HG03097 (cell line): ENCODE measurements at regions not wholly inside any gene's neighbourhood (a gene's known extent, or its start where the extent isn't known, plus 50 kb on each side); places are given as distances from the start of the nearest gene placed in this dataset.
"Not testable (repeated sequence)": the region's sequence is repeated elsewhere in the genome, so short reads cannot be mapped to it uniquely, and the experiment has no call there.

Experiments
- ATAC-seq: cut with Tn5 transposase; IDR thresholded peaks from one replicate; pipeline ENCODE4 v1.9.1; 2021; ENCODE audit not compliant: unreplicated experiment, low FRiP score

DNA sequence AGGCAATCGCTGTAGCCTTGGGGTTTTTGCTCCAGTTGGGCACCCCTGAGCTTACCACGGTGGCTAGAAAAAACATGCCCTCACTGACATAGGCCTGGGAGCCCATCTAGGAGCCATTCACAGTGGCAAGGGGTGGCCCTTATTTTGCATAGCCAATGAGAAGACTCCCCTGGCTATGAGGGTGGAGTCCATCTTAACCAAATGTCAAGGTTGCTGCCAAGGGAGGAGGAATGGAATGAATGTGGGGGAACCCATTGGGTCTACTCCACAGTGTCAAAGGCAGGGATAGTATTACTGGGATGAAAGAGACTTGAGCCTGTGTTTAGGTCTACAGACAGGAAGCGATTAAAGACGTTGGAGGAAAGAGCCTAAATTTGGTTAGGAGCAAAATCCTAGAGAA is 295.7 kb upstream of the PLGLB2 start:
- not testable (repeated sequence) for ATAC-seq

GRCh38 chr2:87452861-87453260 is 295.0 kb upstream of the PLGLB2 start:
- not testable (repeated sequence) for ATAC-seq

DNA sequence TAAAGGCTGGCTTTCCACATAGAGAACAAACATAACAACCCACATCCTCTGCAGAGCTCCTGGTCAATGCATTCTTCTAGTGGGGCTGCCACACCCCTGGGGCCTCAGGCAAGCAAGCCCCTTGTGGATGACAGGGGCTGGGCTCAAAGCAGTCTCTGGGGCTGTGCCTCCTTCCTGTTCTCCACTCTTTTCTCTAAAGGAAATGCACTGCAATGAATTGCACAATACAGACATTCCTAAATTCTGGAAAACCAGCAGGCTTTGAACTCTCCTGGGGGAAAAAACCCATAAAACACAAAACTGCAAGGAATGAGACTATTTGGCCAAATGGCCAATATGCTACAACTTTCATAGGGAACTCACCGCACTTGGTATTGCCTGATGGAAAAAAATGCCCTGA is 293.9 kb upstream of the PLGLB2 start:
- ATAC-seq, result not testable (repeated sequence)

DNA sequence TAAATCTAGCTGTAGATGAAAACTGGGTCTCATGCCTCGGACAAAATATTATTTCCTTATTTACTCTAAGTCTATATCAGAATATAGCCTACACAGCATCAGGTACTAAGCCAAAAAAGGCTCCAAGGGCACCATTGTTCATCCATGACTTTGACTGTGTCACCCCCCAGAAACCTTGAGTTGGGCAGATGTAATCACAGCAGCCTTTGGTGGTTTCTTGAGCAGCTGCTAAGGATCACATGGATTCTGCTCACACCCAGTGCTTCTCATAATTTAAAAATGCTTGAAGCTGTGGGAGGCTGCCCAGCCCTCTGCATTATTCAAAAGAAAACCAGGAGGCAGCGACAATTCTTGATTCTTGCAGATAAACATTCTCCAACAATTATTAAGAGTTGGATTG is 293.5 kb upstream of the PLGLB2 start:
- ATAC-seq, result not testable (repeated sequence)

- peak; percentile 47 for ATAC-seq
Measured at GRCh38 chr2:87455209-87455853, 292.6 kb upstream of the PLGLB2 start.

DNA sequence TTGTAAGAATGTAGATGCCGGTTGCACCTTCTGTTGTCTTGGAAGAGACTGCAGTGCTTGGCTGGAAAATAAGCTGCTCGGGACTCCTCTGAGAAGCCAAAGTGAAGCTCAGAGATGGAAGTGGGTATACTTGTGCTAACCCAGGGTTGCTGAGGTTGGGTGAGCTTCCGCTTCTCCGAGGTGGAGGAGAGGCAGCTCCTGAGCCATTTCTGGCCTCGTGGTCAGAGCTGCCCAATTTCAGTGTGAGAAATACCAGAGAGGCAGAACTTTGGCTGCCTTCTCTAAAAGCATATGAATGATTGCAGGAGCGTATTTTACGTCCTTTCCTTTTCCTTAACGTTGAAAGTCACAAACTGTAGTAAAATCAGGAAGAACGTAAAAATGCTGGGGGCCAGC is 292.0 kb upstream of the PLGLB2 start:
- ATAC-seq, result not testable (repeated sequence)

GRCh38 chr2:87456477-87457128 is 291.3 kb upstream of the PLGLB2 start:
- peak; percentile 68 for ATAC-seq

- not testable (repeated sequence) for ATAC-seq
Measured at GRCh38 chr2:87457129-87457499, 290.8 kb upstream of the PLGLB2 start.

DNA sequence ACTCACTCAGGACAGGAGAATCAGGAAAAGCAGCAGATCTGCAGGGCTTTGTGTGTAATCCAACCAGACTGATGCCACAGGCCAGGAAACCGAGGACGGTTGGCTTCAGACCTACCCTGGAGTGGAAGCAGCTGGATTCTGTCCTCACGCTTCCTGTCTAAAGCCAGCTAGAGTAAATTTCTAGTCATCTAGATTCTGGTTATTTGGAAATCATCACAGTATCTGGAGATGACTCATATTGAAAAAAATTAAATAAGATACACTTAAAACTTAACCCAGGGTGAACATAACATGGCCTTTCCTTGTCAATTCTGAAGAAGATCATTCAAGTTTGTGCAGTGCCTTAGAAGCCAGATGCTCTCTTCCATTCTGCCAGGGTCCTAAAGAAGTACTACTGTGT is 288.9 kb upstream of the PLGLB2 start:
- ATAC-seq, result not testable (repeated sequence)

DNA sequence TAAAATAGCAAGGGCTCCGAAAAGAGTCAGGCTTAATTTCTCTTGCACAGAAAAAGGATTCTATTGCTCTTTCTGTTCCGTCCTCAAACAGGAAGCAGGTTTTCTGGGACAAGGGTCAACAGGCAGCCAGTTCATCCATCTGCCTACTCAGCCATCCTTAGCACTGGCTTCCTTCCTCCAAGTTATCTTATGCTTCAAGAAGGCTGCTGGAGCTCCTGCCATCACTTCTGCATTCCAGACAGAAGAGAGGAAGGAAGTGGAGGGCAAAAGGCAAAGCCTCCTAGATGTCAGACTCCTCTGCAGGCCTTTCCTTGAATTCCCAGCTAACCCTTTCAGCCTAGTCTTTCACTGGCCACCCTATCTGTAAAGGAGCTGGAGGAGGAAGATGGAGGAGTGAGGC is 287.8 kb upstream of the PLGLB2 start:
- ATAC-seq, result not testable (repeated sequence)

DNA sequence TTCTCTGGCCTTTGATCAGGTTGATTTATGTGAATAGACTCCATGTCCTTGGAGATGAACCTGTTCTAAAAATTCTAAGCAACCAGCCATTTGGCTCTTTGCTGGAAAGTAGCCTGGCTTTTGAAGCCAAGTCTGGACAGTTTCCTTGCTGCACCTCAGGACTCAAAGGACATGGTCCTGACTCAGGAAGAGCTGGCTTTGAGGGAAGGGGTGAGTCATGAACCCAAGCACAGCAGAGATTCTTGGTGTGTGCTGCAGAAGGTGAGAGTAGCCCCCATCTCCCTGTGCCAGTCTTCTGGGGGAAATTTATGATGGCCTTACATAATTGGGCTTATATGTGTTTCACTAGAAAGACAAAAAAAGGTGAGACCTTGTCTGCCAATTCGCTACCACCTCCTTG is 287.2 kb upstream of the PLGLB2 start:
- not testable (repeated sequence) for ATAC-seq

GRCh38 chr2:87461671-87462070 is 286.2 kb upstream of the PLGLB2 start:
- not testable (repeated sequence) for ATAC-seq

GRCh38 chr2:87464219-87464618 is 283.7 kb upstream of the PLGLB2 start:
- ATAC-seq, result not testable (repeated sequence)

GRCh38 chr2:87465730-87466129 is 282.2 kb upstream of the PLGLB2 start:
- not testable (repeated sequence) for ATAC-seq

GRCh38 chr2:87466591-87467120 is 281.2 kb upstream of the PLGLB2 start:
- ATAC-seq, result peak; percentile 44

GRCh38 chr2:87468429-87468981 is 279.4 kb upstream of the PLGLB2 start:
- not testable (repeated sequence) for ATAC-seq

- not testable (repeated sequence) for ATAC-seq
Measured at GRCh38 chr2:87469180-87470151, 278.4 kb upstream of the PLGLB2 start.

- ATAC-seq, result not testable (repeated sequence)
Measured at GRCh38 chr2:87470381-87471380, 277.2 kb upstream of the PLGLB2 start.

DNA sequence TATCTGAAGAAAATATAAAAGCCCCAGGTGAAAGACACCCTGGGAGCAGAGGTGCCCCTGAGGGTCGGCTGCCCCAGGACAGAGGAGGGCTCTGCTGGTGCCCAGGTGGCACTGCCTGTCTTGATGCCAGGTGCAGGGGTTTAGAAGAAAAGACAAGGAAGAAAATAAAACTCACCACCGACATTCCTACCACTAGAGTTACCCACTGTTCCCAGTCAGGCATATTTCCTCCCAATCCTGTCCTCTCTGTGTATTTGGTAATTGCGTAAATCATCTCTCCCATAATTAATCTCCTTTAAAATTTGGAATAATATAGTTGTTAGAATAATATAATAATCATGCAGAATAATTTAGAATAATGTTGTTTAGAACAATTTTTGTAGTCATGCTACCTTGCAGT is 276.4 kb upstream of the PLGLB2 start:
- ATAC-seq, result not testable (repeated sequence)
